GM13976 (cell line): ENCODE measurements at regions not wholly inside any gene's neighbourhood (a gene's known extent, or its start where the extent isn't known, plus 50 kb on each side); places are given as distances from the start of the nearest gene placed in this dataset.

Experiments
- DNase-seq: peaks from one replicate; pipeline ENCODE4 v3.0.0; 2012; ENCODE audit warnings: low spot score
- in situ Hi-C: fragments of 300-500 bp; cut with MboI; formaldehyde crosslinking; loops from one replicate; pipeline ENCODE4 v1.12.0; 2022; ENCODE audit warnings: low sequenced_read_pairs, mixed read lengths, inconsistent platforms; ENCODE audit not compliant: unreplicated experiment
- TF ChIP-seq, protein P1 (sequence below): IDR thresholded peaks from 2 replicates; pipeline ENCODE4 v1.5.1; 2012; ENCODE audit warnings: borderline replicate concordance, mild to moderate bottlenecking; ENCODE audit not compliant: insufficient read depth; ENCODE audit errors: extremely low read depth, missing control alignments, control extremely low read depth

DNA sequence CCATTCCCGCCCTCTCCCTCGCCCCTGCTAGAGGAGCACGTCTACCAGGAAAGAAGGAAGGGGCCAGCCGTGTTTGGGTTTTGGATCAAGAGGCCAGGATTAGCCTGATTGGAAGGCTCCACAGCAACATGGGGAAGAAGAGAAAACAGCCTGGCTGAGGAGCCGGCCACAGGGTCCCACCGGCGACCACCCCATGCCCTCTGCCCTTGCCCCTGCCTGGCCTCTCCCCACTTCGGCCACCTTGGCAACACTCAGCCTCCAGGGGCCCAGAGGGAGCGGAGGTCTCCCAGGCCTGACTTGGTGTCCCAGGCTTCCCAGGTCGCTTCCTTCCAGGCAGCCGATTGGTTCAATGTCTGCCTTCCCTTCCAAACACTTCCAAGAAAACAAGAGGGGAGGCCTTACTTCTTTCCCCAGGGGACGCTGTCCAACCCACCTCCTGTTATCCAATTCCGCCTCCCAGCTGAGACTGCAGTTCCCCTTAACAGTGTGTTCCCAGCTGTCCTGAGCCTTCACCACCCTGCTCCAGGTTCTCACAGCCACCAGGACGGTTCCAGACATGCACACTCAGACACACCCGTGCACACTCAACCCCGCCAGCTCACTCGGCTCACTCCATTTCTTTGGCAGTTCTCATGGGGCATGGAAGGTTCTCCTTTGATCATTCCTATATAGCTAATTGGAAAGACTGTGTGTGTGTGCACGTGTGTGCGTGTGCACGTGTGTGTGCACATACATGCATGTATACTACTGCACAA is 65.4 kb downstream of the RBFOX3 start:
- DNase-seq, result no peak
- TF ChIP-seq, protein P1, sequence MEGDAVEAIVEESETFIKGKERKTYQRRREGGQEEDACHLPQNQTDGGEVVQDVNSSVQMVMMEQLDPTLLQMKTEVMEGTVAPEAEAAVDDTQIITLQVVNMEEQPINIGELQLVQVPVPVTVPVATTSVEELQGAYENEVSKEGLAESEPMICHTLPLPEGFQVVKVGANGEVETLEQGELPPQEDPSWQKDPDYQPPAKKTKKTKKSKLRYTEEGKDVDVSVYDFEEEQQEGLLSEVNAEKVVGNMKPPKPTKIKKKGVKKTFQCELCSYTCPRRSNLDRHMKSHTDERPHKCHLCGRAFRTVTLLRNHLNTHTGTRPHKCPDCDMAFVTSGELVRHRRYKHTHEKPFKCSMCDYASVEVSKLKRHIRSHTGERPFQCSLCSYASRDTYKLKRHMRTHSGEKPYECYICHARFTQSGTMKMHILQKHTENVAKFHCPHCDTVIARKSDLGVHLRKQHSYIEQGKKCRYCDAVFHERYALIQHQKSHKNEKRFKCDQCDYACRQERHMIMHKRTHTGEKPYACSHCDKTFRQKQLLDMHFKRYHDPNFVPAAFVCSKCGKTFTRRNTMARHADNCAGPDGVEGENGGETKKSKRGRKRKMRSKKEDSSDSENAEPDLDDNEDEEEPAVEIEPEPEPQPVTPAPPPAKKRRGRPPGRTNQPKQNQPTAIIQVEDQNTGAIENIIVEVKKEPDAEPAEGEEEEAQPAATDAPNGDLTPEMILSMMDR, result no peak
- in situ Hi-C loops, result no loop called here

- TF ChIP-seq, protein P1, result no peak
- no peak for DNase-seq
- in situ Hi-C loops, result no loop called here
Measured at GRCh38 chr17:79544142-79544914, 66.5 kb downstream of the RBFOX3 start.

GRCh38 chr17:79543531-79543930 is 67.3 kb downstream of the RBFOX3 start:
- in situ Hi-C loops, result no loop called here

DNA sequence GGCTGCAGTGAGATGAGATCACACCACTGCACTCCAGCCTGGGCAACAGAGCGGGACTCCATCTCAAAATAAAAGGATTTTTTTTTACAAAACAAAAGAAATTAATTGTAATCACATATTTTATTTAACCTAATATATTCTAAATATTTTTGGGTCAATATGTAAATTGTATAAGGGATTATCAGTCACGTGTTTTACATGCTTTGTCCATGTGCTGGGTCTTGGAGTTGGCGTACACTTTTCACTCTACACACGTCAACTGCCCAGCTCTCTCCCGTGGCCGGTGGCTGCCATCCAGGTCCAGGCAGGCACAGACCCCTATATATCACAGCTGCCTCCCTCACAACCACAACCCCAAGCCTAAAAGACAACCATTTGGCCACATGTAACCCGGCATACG is 68.1 kb downstream of the RBFOX3 start:
- DNase-seq, result no peak
- in situ Hi-C loops, result no loop called here
- TF ChIP-seq, protein P1, result no peak

More at GRCh38 chr17:79543531-79543930, 67.3 kb downstream of the RBFOX3 start:
- TF ChIP-seq, protein P1, result no peak
- DNase-seq, result no peak

DNA sequence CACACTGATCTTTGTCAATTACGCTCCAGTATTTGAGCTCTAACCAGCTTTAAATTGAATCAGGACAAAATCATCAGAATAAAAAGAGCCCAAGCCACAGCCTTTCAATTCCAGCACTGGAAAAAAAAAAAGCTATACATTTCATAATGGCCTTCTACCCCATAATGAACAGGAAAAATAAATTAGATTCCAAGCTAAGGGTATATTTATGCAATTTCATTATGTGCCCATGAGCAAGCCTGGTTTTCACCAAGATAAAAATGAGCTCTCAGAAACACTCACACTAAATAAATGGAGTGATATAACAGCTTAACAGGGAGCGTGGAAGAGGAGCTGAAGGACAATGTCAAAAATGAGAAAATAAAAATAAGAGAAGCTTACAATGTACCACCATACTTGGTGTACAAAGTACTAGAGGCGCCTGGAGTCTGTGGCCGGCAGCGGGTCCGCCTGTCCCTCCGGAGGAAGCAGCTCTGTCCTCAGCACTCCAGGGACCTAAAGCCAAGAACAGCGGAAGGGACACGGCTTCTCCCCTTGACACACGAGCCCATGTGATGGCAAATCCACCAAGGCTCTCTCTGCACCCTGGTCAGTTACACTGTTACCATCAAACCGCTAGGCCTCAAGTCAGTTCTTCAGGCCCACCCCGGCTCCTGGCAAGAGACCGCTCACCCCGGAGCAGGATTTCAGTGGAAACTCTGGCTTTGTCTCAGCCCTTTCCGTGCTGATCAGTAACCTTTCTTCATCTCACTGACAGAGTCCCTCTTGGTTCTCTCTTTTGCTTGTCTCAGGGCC is 69.6 kb downstream of the RBFOX3 start:
- no peak for DNase-seq
- in situ Hi-C loops, result no loop called here
- TF ChIP-seq, protein P1, result no peak

DNA sequence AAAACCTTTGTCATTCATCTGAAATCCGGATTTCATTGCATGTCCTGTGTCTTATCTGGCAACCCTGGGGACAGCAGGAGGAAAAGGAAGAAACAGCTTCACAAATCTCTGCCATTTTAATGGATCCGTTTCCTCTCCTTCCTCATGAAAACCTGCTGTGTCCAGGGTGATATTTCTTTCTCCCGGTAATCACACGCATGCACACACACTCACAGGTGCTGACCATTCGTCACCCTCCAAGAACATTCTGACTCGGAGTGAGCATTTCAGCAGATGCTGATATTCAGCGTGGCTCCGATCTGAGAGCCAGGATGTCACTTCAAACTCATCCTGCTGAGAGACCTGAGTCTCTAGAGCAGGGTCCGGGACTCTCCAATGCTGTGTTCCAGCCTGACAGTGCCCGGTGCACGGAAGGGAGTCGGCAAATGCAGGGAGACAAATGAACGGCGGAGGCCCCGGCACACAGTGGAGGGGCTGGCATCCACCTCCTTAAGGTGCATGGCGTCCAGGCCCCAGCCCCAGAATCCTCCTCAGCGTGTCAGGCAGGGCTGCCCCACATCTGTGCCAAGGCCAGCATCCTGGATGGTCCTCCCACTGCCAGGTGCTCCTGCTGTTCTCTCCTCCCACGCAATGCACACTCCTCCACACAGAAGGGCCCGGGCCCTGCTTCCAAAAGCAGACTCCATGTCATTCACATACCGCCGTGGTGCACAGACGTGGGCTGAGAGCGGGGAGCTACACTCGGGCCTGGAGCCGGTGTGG is 70.7 kb downstream of the RBFOX3 start:
- TF ChIP-seq, protein P1, result no peak
- in situ Hi-C loops, result no loop called here
- DNase-seq, result no peak
